NCI-H2081 (cell line): ENCODE measurements at regions not wholly inside any gene's neighbourhood (a gene's known extent, or its start where the extent isn't known, plus 50 kb on each side); places are given as distances from the start of the nearest gene placed in this dataset.
"Not testable (repeated sequence)": the region's sequence is repeated elsewhere in the genome, so short reads cannot be mapped to it uniquely, and the experiment has no call there.

Experiments
- DNase-seq, 2 experiments: peaks; one replicate each; lab custom pipeline; 2025; lab: John Stamatoyannopoulos, UW

GRCh38 chr2:145415151-145415550 is 895.2 kb upstream of the ZEB2 start:
- no peak for DNase-seq

- DNase-seq = no peak
Measured at GRCh38 chr2:145413261-145414030, 893.5 kb upstream of the ZEB2 start.

- peak in 1 of 2 experiments; percentile 25 for DNase-seq
Measured at GRCh38 chr2:145412155-145412554, 892.2 kb upstream of the ZEB2 start.

DNA sequence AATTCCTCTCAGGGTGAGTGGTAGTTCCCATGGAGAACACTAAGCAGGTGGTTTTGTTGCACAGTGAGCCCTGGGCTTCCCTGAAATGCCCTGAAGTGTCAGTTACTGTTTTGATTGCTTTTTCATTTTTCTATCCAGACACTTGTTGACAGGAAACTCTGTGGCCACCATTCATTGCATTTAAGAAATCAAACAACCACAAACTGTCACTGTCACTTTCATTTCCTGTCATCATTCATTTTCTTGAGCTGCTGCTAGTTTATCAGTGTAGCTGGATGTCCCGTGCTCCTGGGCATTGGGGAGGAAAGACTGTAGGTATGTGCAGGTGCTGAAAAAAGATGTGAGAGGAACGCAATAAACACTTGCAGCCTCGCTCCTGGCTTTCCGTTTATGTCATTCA is 891.6 kb upstream of the ZEB2 start:
- DNase-seq = peak in 1 of 2 experiments; percentile 11

DNA sequence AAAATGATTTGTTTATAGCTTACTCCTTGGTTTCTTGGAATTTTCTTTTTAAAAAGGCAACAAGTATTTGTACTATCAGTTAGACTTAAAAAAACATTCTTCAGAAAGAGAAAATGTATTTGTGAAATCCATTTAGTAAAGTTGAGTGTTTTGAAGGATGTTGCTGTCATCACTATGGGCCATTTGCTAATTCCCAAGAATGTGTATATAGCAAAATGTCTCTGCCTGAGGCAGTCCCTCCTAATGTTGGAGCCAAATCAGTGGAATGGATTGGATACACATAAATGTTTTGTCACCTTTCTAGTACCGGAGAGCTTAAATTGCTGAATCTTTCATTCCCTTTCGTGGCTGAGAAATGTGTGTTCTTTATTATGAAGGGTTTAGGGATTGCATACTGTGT is 890.2 kb upstream of the ZEB2 start:
- no peak for DNase-seq

- no peak for DNase-seq
Measured at GRCh38 chr2:145408980-145409379, 889.1 kb upstream of the ZEB2 start.

DNA sequence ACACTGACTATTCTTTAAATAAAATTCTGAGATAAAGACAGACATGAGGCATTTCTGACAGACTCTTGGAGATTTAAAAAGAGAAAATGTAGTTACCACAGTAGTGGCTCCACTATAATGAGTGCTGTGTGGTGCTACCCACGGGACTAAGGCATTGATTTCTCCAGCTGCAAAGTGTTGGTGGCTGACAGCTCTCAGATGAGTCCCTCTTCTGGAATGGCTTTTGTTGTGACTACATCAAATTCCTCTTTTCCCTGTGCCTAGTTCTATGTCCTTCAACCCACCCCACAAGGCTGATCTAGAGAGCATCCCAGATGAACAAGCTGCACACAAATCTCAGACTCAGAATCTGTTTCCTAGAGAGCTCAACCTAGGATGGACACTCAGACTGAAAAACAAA is 884.8 kb upstream of the ZEB2 start:
- DNase-seq = no peak

- no peak for DNase-seq
Measured at GRCh38 chr2:145402706-145403277, 882.9 kb upstream of the ZEB2 start.

GRCh38 chr2:145399131-145399530 is 879.2 kb upstream of the ZEB2 start:
- DNase-seq = no peak

DNA sequence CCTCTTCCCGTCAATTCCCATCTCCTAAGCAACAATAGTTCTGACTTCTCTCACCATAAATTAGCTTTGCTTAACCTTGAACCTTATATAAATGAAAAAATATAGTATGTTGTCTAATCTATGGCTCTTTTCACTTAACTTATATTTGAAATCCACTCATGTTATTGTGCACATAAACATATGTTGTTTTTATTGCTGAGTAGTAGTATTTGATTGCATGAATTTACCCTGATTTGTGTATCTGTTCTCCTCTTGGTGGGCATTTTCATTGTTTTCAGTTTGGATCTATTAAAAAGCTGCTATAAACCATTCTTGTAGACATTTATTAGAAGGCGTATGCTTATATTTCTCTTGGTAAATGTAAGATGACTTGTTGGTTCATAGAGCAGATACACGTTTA is 874.3 kb upstream of the ZEB2 start:
- DNase-seq = no peak

GRCh38 chr2:145386973-145387372 is 867.1 kb upstream of the ZEB2 start:
- no peak for DNase-seq

DNA sequence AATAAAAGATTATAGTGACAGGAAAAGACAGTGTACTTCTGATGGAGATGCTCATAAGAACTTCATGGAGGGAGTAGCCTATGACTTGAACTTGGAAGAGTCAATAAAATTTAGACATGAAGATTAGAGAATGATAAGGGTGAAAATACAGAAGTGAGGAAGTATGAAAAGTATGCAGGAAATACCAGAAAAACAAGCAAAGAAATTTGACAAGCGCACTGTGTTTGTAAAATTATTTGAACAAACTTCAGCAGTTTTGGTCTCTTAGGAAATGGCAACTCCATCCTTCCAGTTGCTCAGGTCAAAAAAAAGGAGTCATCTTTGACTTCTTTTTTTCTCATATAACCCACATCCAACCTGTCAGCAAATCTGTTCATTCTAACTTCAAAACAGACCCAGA is 864.0 kb upstream of the ZEB2 start:
- no peak for DNase-seq

DNA sequence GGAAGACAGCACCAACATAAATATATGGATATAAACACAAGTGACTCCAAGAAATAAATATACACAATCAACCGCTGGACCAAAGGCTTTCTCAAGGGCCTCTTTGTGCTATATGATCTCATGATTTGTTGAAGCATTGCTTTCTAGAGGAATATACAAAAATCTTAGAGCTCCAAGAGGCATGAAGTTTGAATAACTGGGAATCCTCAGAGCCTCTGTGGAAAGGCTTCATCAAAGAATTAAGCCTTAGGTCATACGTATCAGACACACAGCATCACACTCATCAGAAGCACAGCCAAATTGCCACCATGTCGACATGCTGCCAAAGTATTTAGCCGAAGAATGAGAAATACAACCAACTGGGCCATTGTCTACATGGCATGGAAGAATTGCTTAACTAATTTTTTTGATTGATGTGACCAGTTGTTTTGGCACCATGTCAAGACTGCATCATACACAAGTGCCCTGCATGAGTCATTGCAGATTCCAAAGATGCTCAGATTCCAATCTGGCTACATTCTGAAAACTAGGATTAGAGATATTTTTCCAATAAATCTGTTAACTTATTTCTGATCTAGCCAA is 860.6 kb upstream of the ZEB2 start:
- DNase-seq = peak in 1 of 2 experiments; percentile 4

- DNase-seq = no peak
Measured at GRCh38 chr2:145379934-145380333, 860.0 kb upstream of the ZEB2 start.

- DNase-seq = no peak
Measured at GRCh38 chr2:145374165-145374564, 854.2 kb upstream of the ZEB2 start.

GRCh38 chr2:145367334-145367733 is 847.4 kb upstream of the ZEB2 start:
- DNase-seq = not testable (repeated sequence)

- DNase-seq = no peak
Measured at GRCh38 chr2:145366341-145366740, 846.4 kb upstream of the ZEB2 start.

GRCh38 chr2:145360129-145360790 is 840.3 kb upstream of the ZEB2 start:
- DNase-seq = no peak

DNA sequence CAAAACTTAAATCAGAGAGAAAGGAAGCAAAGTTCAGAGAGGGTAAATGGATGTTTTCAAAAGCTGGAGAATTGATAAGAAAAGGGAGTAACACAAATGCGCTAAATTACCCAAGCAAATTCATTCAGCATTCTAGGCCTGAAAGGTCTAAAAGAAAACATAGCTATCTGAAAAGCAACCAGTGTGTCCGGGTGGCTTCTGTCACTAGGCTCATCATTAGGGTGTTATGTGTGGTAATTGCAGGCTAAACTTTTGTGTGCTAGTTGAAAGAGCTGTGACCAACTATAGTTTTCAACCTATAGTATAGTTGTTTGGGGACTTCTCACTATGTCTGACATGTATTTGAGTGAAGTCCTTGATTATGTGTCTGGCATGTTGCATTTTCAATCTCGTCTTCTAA is 839.6 kb upstream of the ZEB2 start:
- DNase-seq = no peak

- no peak for DNase-seq
Measured at GRCh38 chr2:145356056-145356455, 836.1 kb upstream of the ZEB2 start.

DNA sequence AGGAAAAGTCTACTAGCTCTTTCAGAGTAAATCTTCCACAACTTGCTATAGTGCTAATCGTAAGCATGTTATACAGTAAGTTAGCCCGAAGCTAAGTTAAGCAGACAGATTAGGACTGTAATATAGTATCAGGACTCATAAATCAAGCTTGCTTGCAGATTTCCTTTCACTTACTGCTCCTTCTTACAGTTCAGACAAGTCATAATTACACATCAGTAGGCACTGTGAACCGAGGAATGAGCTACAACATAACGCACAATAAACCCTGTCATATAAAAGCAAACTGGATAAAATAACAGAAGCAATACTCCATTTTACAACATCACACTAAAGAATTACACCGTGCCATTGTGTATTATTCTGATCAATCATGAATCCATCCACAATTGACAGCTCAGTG is 832.6 kb upstream of the ZEB2 start:
- DNase-seq = peak in 1 of 2 experiments; percentile 63

DNA sequence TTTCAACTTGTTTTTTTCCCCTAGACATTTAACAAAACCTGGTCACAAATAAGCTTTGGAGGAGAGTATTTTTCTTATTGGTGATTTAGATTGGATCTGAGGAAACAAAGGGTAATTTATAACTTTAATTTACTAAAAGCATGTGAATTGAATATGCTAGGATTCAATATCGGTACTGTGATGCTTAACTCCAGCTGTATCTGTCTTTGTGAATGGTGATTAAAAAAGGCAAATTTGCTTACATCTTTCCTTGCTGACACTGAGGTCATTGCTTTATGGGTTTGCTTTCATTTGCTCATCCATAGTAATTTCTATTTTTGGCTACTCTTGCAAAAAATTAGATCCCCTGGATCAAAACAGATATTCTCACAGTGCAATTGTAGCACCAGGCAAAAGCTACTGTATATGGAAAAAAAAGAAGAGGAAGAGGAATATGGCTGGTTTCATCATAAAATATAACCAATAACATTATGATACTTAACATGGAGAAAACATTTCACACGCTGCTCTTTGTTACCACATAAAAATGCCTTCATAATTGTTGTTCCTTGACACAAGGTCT is 832.0 kb upstream of the ZEB2 start:
- no peak for DNase-seq

DNA sequence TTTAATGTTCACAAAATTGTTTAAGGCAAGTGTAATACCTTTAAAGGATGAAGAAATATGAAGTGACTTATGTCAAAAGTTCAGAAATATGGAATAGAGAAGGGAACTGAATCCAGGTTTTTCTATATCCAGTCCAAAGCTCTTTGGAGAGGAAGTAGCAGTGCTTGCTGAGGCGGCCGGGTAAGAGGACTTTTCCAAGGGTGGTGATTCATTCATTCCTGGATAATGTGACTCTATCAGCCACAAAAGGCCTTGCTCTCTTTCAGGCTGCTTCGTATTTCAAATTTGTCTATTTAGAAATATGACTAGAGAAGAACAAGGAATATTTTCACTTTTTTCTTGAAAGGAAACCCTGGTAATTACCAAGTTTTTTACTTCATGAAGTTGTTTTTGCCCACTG is 830.1 kb upstream of the ZEB2 start:
- no peak for DNase-seq
